ENCODE measurements at regions not wholly inside any gene's neighbourhood (a gene's known extent, or its start where the extent isn't known, plus 50 kb on each side); places are given as distances from the start of the nearest gene placed in this dataset.
"Not testable (repeated sequence)": the region's sequence is repeated elsewhere in the genome, so short reads cannot be mapped to it uniquely, and the experiment has no call there.

DNA sequence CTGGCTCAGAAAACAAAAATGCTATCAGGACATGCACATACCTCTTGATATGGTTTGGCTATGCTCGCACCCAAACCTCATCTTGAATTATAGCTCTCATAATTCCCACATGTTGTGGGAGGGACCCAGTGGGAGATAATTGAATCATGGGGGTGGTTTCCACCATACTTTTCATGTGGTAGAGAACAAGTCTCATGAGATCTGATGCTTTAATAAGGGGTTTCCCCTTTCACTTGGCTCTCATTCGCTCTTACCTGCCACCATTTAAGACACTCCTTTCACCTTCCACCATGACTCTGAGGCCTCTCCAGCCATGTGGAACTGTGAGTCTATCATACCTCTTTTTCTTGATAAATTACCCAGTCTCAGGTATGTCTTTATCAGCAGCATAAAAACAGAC is 958.6 kb downstream of the TRAM1L1 start:
- DNase-seq (ENCODE audit: low read depth in 3 of 3) = no peak

DNA sequence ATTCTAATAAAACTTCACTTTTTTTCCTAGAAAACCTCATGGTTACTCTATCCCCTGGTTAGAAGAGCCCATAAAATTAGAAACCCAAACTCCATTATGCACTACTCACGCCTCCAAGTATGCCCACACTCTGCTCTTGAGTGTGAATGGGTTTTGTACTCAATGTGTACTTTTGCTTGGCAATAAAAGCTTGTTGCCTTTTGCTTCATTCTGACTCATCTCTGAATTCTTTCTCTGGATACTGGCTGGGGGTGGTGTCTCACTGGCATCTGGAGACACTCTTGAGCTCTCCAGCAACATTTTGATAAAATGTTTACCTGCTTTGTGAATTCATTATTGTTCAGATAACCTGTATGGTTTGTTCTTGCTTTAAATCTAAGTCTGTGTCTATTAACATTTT is 963.3 kb downstream of the TRAM1L1 start:
- no peak for DNase-seq (ENCODE audit: low read depth in 3 of 3)

- DNase-seq (ENCODE audit: low read depth in 3 of 3) = no peak
Measured at GRCh38 chr4:116118221-116118620, 967.2 kb downstream of the TRAM1L1 start.

DNA sequence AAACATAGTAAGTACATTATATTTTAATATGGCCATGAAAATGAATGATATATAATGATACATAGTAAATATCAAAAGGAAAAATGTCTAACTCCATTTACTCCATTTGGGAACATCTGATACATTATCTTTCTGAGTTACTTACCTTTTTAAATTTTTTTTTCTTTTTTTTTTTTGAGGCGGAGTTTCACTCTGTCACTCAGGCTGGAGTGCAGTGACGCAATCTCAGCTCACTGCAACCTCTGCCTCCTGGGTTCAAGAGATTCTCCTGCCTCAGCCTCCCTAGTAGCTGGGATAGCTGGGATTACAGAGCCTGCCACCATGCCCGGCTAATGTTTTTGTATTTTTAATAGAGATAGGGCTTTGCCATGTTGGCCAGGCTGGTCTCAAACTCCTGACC is 972.5 kb downstream of the TRAM1L1 start:
- not testable (repeated sequence) for DNase-seq (ENCODE audit: low read depth in 3 of 3)

- DNase-seq (ENCODE audit: low read depth in 3 of 3) = no peak
Measured at GRCh38 chr4:116110713-116111112, 974.7 kb downstream of the TRAM1L1 start.

DNA sequence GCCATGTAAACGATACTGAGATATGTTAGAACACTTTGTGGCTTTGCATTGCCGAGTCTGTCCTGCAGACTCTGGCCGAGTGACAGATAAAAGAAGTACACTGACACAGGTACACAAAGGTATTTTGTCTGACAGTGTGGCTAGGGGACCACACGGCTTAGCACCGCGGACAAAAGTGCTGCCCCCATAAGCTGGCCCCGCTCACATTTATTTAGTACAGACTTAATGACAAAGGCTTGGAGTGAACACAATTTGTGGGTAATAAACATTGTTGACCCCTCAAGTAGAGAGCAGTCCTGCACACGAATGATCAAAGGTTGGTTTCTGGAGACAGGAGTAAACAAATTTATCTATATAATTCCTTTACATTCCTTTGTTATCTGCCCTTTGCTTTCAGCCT is 976.8 kb downstream of the TRAM1L1 start:
- no peak for DNase-seq (ENCODE audit: low read depth in 3 of 3)

DNA sequence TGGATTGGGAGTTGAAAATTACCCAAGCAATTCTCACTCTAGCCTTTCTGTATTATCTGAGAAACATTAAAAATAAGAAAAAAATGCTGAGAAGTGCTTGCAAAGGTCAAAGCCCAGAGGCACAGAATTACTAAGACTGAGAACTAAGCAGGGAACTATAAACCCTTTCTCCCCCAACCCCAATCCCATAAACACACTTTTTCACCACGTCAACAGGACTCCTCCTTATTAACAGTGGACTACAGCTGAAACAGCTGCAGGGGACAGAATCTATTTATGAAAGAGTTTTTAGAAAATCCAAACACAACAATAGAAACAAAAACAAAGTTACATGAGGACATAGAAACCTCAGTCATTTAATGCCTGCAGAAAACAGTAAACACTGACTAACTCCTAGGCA is 984.1 kb downstream of the TRAM1L1 start:
- DNase-seq (ENCODE audit: low read depth in 3 of 3) = no peak

GRCh38 chr4:116099596-116099995 is 985.8 kb downstream of the TRAM1L1 start:
- no peak for DNase-seq (ENCODE audit: low read depth in 3 of 3)

DNA sequence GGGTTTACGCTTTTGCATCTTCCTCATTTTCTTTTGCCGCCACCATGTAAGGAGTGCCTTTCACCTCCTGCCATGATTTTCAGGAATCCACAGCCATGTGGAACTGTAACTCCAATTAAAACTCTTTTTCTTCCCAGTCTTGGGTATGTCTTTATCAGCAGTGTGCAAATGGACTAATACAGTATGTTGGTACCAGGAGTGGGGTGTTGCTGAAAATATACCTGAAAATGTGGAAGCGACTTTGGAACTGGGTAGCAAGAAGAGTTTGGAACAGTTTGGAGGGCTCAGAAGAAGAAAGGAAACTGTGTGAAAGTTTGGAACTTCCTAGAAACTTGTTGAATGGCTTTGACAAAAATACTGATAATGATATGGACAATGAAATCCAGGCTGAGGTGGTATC is 983.9 kb upstream of the NDST4 start:
- not testable (repeated sequence) for DNase-seq (ENCODE audit: low read depth in 3 of 3)

- DNase-seq (ENCODE audit: low read depth in 3 of 3) = no peak
Measured at GRCh38 chr4:116092961-116093360, 979.5 kb upstream of the NDST4 start.

DNA sequence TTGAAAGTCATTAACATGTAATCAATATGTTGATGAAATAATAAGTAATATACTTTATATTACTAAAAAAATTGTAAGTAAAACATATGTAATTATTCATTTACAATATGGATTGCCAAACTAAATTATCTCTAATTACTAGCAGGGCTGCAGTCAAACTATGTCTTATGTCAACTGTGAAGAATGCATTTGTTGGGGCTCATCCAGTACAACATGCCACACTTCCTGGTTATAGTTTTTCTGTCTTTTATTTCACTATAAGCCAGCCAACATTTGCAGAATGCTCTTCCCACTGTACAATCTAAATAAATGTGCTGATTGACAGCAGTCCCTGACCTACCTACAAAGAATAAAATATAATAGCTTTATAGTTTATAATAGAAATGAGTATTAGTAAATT is 975.4 kb upstream of the NDST4 start:
- DNase-seq (ENCODE audit: low read depth in 3 of 3) = no peak

DNA sequence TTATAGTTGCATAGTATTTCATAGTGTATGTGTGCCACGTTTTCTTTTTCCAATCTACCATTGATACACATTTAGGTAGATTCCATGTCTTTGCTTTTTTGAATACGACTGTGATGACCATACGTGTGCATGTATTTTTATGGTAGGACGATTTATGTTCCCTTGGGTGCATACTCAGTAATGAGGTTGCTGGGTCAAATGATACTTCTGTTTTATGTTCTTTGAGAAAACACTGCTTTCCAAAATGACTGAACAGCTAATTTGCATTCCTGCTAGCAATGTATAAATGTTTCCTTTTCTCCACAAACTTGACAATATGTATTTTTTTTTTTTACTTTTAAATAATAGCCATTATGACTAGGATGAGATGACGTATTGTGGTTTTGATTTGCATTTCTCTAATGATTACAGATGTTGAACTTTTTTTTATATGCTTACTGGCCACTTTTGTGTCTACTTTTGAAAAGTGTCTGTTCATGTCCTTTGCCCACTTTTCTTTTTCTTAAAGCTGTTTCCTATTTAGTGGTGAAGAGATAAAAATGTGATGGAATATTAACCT is 969.5 kb upstream of the NDST4 start:
- DNase-seq (ENCODE audit: low read depth in 3 of 3) = no peak

DNA sequence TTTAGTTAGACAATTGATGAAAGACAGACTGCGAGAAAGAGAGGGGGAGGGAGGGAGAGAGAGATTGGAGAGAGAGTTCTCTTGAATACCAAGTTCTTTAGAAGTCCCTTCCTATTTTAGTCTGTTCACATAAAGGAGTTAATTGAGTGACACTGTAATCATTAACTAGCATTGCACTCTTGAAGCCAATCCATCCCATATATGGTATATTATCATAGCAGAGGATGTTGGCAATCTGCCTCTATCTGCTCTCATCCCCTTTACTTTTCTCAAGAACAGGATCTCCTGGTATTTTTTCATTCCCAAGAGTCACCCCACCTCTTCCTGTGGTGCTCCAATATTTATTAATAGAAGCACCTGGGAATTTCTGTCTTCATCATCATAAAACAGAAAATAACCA is 959.6 kb upstream of the NDST4 start:
- DNase-seq (ENCODE audit: low read depth in 3 of 3) = no peak

DNA sequence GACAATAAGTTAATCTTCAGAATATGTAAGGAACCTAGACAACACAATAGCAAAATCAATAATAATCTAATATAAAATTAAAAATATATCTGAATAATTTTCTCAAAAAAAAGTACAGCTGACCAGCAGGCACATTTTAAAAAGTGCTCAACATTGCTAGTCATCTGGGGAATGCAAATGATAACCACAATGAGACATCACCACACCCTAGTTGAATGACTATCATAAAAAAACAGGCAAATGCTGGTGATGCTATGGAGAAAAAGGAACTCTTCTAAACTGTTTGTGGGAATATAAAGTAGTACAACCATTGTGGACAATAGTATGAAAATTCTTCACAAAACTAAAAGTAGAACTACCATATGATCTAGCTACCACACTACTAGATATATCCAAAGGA is 956.9 kb upstream of the NDST4 start:
- no peak for DNase-seq (ENCODE audit: low read depth in 3 of 3)

- DNase-seq (ENCODE audit: low read depth in 3 of 3) = no peak
Measured at GRCh38 chr4:116066711-116067245, 953.4 kb upstream of the NDST4 start.

DNA sequence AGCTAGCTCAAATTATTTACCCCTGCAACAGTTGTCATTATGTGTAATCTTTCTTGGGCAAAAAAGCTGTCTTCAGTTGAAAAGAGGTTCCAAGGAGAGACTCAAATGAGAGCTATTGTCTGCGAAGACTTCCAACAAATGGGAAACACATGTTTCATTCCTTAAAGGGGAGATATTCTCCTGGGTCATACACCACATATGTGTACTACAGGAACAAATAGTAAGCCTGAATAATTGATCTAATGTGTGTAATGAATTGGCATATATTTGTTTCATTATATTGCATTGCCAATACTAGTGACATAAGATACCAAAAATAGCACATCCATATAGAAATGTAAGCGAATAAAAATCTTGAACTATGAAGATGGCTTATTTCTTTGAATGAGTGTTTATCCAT is 950.9 kb upstream of the NDST4 start:
- DNase-seq (ENCODE audit: low read depth in 3 of 3) = no peak

DNA sequence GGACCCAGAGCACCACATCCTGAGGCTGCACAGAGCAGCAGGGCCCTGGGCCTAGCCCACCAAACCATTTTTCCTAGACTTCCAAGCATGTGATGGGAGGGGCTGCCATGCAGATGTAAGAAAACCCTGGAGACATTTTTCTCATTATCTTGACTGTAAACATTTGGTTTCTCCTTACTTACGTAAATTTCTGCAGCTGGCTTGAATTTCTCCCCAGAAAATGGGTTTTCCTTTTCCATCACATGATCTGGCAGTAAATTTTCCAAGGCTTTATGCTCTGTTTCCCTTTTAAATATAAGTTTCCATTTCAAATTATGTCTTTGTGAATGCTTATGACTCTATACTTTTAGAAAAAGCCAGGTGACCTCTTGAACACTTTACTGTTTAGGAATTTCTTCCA is 945.9 kb upstream of the NDST4 start:
- no peak for DNase-seq (ENCODE audit: low read depth in 3 of 3)

GRCh38 chr4:116058129-116058528 is 944.7 kb upstream of the NDST4 start:
- DNase-seq (ENCODE audit: low read depth in 3 of 3) = no peak

GRCh38 chr4:116055857-116056827 is 942.7 kb upstream of the NDST4 start:
- DNase-seq (ENCODE audit: low read depth in 3 of 3) = no peak

DNA sequence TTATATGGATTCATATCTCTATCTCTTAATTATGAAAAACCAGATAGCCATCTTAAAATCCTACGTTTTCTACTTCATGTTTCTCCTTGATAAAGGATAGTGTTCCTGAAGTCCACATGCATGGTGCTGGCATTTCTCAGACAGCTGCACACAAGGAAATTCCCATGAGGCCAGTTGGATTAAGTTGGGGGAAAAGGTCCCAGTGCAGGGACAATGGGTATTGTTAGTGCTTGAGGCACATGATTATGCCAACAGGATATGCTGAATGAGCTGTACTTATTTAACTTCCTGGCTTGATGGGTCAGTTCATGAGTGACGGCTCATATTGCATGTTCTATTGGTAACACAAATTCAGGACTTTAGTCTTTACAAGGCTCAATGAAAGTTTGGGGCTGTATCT is 913.9 kb upstream of the NDST4 start:
- no peak for DNase-seq (ENCODE audit: low read depth in 3 of 3)

DNA sequence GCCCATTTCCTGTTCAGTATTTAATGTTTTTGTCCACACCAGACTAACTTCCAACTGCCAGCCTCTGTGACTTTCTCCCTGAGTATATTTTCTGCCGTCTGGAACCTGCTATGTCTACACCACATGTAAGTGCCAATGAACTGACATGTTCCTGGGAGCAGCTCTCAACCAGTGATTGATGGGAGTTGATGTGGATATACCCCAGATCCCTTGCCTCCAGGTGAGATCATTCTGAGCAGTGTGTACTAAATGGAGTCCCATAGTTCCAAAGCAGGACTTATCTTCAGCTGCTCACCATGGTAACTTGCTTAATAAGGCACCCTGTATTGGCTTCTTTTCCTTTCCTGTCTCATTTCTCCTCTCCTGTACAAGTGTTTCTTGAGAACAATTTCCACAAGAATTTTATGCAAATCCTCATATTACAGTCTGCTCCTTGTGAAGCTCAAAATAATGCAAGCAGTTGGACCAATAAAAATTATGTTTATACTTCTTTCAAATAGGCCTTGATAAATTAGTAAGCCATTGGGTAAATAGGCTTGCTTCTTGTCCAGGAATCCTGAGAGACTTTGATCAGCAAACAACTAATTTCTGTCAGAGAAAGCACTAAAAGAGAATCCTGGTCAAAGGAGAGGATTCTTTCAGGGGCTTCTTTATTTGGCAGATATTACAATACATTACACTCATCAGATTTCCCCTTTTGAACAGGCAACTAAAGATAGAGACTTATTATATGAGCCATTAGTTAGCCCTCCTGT is 911.7 kb upstream of the NDST4 start:
- no peak for DNase-seq (ENCODE audit: low read depth in 3 of 3)

DNA sequence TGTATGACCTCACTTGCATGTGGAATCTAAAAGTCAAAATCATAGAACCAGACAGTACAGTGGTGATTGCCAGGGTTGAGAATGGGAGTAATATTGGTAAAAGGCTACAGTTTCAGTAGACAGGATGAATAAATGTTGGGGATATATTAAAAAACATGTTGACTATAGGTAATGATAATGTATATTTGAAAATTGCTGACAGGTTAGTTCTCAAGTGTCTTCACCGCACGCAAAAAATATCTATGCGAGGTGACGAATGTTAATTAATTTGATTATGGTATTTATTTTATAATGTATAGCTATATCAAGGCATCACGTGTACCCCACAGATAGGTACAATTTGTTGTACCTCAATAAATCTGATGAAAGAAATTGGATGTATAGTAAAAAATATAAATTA is 909.6 kb upstream of the NDST4 start:
- DNase-seq (ENCODE audit: low read depth in 3 of 3) = no peak

All from stimulated activated CD4-positive, alpha-beta T cell treated with anti-CD3 and anti-CD28 coated beads, TNF-alpha, amount 100 ng/mL, for 24 hours (primary cell).